Stimulated activated CD4-positive, alpha-beta T cell treated with anti-CD3 and anti-CD28 coated beads, Interleukin-1b, Interleukin-23, amount 100 ng/mL, for 1 hour (primary cell): ENCODE measurements at regions not wholly inside any gene's neighbourhood (a gene's known extent, or its start where the extent isn't known, plus 50 kb on each side); places are given as distances from the start of the nearest gene placed in this dataset.

Experiments
- DNase-seq, 2 donors: peaks; one replicate each; pipeline ENCODE4 v3.0.0-alpha.2; 2020; ENCODE audit warnings: low read depth in 2 of 2

- no peak for DNase-seq
These were observed 52.7 kb upstream of the PELI1 start for GRCh38 chr2:64196963-64197362.

DNA sequence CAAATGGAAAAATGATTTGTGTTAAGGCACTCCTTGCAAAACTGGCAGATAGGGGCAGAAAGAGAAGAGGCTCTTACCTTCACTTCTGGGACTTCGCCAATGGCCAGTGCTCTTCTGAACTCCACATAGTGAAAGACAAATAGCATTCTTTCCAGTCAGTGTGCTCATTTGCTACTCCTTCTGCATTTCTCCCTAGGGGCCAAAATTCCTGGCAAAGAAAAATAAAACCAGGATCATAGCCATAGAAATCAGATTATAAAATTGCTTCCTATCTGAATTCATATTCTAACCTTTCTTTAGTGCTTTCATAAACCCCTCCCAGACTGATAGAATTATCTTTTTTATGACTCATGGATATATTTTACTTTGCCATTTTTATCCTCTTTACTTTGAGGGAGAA, 56.9 kb upstream of the PELI1 start:
- DNase-seq: no peak

DNA sequence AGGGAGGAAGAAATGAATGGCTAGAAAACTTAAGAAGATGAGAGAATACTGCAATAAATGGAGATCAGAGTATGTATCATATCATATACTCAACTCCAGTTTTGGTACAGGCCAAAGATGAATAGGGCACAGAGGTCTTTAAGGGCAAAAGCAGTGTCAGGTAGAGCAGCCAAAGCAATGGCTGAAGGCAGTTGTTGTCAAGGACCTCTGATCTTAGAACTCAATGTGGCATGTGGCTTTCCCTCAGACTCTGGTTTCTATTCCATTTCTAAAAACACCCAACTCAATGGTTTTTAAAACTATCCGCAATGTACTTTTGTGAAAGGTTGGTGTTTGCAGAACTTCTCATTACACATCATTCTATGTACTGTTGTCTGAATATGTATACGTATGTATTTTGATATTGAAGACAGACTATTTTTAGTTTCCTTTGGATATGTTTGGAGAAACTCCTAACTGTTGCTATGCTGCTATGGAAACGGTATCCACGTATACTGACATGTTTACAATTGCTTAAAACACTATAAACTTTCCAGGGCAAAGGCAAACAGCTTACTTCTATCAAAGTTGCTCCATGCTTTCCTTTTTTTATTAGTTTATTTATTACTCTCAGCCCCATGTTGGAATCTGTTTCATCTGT, 58.1 kb upstream of the PELI1 start:
- DNase-seq: no peak

DNA sequence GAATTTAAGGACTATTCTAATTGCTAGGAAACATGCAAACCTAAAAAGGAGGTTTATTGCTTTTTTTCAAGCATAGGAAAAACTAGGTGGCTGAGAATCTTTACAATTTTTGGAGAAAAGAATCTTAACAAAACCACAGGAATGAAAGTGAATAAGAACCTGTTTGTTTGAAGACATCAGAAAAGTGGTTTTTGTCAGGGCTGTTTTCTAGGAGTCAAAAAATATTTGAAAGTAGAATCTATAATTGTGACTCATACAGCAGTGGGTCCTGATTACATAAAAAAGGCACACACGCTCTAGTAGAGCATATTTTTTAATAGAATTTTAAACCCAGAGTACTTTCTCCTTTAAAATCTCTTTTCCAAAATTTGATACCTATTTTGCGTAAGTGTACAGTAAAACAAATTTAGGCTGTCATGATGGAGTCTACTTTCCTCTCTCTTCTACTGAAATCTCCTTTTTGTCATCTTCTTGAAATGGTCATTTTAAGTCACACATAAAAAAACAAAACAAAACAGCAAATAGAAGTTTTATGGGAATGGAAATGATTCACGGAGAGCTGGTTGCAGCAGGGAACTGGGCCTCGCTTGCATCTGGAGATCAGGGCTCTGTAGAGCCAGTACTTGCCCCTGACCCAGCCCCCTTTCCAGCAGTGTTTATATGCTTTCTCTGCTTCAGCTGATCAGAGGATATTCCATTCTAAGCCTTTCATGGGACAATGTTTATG, 59.1 kb upstream of the PELI1 start:
- no peak for DNase-seq

- peak in 1 of 2 donors; percentile 18 for DNase-seq
These were observed 59.8 kb upstream of the PELI1 start for GRCh38 chr2:64203858-64204632.

GRCh38 chr2:64204703-64205102, 60.5 kb upstream of the PELI1 start:
- no peak for DNase-seq

DNA sequence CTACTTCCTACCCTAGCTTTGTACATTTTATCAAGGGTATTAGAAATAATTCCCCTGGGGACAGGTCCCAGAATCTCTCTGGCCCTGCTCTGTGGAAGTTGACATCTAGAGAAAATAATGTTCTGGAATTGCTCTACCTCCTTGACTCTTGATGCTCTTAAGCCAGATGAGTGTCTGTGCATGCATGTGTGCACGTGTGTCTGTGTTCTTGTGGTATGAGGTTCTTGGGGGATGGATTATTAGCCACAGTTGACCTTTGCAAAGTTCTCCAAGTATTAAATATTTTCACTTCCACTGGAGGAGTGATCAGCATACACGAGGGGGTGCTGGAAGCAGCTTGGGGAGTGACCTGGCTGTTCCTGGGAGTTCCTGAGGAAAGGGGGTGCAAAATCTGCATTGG, 61.2 kb upstream of the PELI1 start:
- DNase-seq: no peak

- DNase-seq: no peak
These were observed 63.4 kb upstream of the PELI1 start for GRCh38 chr2:64207573-64207972.

GRCh38 chr2:64210816-64211215, 66.6 kb upstream of the PELI1 start:
- no peak for DNase-seq

DNA sequence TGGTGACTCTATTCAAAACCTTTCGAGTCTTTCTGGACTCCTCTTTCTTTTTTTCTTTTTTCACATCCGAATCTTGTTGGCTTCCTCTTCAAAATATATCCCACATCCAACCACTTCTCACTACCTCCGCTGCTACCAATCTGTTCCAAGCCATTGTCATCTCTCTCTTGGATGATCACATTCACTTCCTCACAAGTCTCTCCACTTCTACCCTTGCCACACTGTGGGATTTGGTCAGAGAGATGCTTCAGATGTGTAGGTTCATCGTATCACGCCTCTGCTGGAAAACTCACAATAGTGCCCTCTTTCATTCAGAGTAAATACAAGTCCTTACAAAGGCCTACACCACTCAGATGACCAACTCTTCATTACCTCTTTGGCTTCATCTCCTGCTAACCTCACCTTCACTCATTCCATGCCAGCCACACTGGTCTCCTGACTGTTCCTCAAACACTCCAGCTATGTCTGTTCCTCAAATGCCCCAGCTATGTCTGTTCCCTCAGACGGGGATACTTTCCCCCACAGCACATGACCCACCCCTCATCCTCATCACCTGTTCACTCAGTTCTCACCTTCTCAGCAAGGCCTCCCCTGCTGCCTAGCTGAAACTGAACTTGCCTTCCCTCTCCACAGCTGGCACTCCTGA, 67.2 kb upstream of the PELI1 start:
- no peak for DNase-seq

- DNase-seq: no peak
These were observed 68.1 kb upstream of the PELI1 start for GRCh38 chr2:64212346-64212745.

GRCh38 chr2:64212801-64213321, 68.6 kb upstream of the PELI1 start:
- DNase-seq: no peak

- no peak for DNase-seq
These were observed 69.5 kb upstream of the PELI1 start for GRCh38 chr2:64213532-64214275.

DNA sequence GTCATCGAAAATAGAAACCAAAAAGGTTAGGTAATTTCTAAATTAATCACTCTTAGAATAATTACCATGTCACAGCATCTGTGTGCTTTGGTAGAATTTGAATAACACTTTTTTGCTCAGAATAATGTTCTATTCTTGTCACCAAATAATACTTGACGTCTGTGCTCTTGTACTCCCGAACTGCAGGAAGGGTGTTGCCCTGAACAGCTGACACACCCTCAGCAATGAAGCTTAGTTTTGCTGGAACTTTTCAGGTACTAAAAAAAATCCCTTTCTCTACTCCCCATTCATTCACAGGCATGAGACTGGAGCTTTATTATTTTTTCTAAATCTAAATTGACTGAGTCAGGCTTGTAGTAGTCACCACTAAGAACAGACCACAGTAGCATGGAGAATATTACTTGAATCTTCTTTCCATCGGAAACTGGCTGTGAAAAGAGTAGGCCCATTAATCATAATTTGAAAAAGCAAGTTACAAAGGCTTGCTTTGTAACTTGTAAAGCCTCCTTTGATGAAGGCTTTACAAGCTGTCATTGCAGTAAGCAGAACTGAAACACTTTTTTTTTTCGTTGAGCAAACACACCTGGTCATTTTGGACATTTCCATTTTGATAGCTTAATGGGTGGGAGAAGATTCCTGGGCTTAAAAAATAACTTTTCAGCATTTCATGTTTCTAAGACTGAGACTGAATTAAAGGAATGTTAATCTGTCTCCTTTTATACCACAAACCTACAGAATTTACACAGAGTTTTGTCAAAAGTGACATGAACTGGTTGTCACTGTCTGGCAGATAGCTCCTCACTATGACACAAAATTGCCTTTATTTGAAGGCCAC, 70.3 kb upstream of the PELI1 start:
- DNase-seq: peak in 1 of 2 donors; percentile 22

- no peak for DNase-seq
These were observed 73.1 kb upstream of the PELI1 start for GRCh38 chr2:64217198-64217869.

DNA sequence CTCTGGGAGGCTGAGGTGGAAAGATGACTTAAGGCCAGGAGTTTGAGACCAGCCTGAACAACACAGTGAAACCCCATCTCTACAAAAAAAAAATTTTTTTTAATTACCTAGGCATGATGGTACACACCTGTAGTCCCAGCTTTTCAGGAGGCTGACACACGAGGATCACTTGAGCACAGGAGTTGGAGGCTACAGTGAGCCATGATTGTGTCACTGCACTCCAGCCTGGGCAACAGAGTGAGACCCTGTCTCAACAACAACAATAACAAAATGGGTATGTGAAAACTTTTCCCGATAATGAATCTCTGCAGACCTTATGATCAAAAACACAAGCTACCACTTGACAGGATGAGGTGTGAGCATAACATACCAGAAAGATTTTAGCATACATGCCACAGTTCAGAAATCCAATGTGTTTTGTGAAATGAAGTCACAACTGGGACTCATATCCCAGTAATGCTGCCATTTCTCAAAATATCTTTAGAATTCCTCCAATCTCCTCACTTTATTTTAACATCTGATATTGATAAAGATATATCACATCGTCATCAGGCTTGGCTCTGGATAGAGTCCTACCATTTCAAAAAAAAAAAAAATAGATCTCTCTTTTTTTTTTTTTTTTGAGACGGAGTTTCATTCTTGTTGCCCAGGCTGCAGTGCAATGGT, 74.0 kb upstream of the PELI1 start:
- no peak for DNase-seq

- DNase-seq: no peak
These were observed 74.9 kb upstream of the PELI1 start for GRCh38 chr2:64219149-64219548.

- no peak for DNase-seq
These were observed 76.0 kb upstream of the PELI1 start for GRCh38 chr2:64220265-64220664.

DNA sequence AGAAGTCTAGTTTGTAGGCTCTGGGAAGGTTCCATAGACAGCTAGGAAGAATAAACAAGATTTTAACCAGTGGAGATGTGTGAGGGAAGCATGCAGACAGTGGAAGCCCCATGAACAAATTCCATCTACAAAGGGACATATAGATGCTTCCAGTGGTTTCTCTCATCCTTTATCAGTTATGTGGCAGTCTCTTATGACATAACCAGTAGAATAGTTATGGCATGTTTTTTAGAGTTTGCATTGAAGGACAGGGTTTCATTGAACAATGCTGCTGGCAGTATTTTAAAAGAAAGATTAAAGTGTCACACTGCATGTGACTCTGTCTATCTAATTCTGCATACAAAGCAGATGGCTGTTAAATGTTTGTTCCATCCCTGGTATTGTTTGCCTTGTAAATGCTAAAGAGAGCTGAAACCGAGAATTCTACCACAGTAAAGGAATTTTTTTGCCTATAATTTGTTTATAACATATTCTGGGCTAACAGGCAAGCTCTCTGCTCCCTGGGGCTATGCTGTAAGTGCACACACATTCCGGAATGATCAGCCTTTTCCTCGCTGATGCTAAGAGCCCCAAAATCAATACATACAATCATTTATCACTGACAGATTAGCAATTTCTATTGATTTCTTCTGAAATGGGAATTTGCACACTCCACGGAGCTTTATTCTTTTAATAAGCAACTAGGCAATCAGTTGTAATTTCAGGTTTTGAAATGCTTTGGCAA, 76.8 kb upstream of the PELI1 start:
- DNase-seq: no peak
